ENCODE measurements at regions not wholly inside any gene's neighbourhood (a gene's known extent, or its start where the extent isn't known, plus 50 kb on each side); places are given as distances from the start of the nearest gene placed in this dataset.

DNA sequence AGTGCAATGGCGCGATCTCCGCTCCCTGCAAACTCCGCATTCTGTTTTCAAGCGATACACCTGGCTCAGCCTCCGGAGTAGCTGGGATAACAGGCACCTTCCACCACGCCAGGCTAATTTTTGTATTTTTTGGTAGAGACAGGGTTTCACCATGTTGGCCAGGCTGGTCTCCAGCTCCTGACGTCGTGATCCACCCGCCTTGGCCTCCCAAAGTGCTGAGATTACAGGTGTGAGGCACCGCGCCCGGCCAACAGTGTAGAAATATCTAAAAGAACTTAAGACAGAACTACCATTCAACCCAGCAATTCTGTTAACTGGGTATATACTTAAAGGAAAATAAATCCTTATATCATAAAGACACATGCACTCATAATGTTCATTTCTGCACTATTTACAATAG is 335.3 kb upstream of the LUZP2 start:
- Mint-ChIP-seq H3K9me3 (peaks cover 14% of the 10 kb centered on the region), H3K27ac (no peak overlapping the region), H3K4me1 (ENCODE audit: low read depth) (no peaks in the 10 kb centered on the region), H3K4me3 (no peak overlapping the region), H3K36me3 (ENCODE audit: low read depth) (no peaks in the 10 kb centered on the region), H3K27me3 (no peaks in the 10 kb centered on the region)
- Histone ChIP-seq H3K4me1 (ENCODE audit: insufficient read depth, low read length) (no peaks in the 10 kb centered on the region), H3K9me3 (ENCODE audit: control insufficient read depth in 1 of 2, insufficient read depth in 1 of 2, low read length in 2 of 2) (peaks cover 0 to 4% of the 10 kb centered on the region in 2 experiments), H3K4me3 (ENCODE audit: low read length) (no peak overlapping the region), H3K27me3 (ENCODE audit: control insufficient read depth in 1 of 2, insufficient read depth in 2 of 2, low read length in 2 of 2) (no peaks in the 10 kb centered on the region), H3K36me3 (ENCODE audit: insufficient read depth, low read length) (no peaks in the 10 kb centered on the region), H3K27ac (ENCODE audit: low read depth in 1 of 2, low read length in 2 of 2) (no peak overlapping the region)
- ATAC-seq (ENCODE audit: poor library complexity) (no peak), DNase-seq (no peak)
- ChIA-PET POLR2A (no interaction called here), CTCF (no interaction called here)
- TF ChIP-seq, protein P1, sequence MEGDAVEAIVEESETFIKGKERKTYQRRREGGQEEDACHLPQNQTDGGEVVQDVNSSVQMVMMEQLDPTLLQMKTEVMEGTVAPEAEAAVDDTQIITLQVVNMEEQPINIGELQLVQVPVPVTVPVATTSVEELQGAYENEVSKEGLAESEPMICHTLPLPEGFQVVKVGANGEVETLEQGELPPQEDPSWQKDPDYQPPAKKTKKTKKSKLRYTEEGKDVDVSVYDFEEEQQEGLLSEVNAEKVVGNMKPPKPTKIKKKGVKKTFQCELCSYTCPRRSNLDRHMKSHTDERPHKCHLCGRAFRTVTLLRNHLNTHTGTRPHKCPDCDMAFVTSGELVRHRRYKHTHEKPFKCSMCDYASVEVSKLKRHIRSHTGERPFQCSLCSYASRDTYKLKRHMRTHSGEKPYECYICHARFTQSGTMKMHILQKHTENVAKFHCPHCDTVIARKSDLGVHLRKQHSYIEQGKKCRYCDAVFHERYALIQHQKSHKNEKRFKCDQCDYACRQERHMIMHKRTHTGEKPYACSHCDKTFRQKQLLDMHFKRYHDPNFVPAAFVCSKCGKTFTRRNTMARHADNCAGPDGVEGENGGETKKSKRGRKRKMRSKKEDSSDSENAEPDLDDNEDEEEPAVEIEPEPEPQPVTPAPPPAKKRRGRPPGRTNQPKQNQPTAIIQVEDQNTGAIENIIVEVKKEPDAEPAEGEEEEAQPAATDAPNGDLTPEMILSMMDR (IDR thresholded peaks at IDR 0.05): no peak
- intact Hi-C loops (cut with DNase I, micrococcal nuclease): no loop called here

GRCh38 chr11:24163146-24163545 is 333.7 kb upstream of the LUZP2 start:
- Mint-ChIP-seq H3K4me3 (no peak overlapping the region), H3K4me1 (ENCODE audit: low read depth) (no peaks in the 10 kb centered on the region), H3K27ac (no peak overlapping the region), H3K36me3 (ENCODE audit: low read depth) (no peaks in the 10 kb centered on the region), H3K27me3 (no peaks in the 10 kb centered on the region), H3K9me3 (peaks cover 5% of the 10 kb centered on the region)
- H3K4me3 ChIP-seq (ENCODE audit: low read length): no peak overlapping the region
- no peaks in the 10 kb centered on the region for H3K4me1 ChIP-seq (ENCODE audit: insufficient read depth, low read length)
- no peak for ATAC-seq (ENCODE audit: poor library complexity)
- H3K27ac ChIP-seq (ENCODE audit: low read depth in 1 of 2, low read length in 2 of 2): no peak overlapping the region
- H3K36me3 ChIP-seq (ENCODE audit: insufficient read depth, low read length): no peaks in the 10 kb centered on the region
- ChIA-PET CTCF (no interaction called here), POLR2A (no interaction called here)
- DNase-seq: no peak
- no peaks in the 10 kb centered on the region for H3K27me3 ChIP-seq (ENCODE audit: control insufficient read depth in 1 of 2, insufficient read depth in 2 of 2, low read length in 2 of 2)
- peaks cover 0 to 4% of the 10 kb centered on the region in 2 experiments for H3K9me3 ChIP-seq (ENCODE audit: control insufficient read depth in 1 of 2, insufficient read depth in 1 of 2, low read length in 2 of 2)
- intact Hi-C loops (cut with DNase I, micrococcal nuclease): no loop called here
- TF ChIP-seq, protein P1 (IDR thresholded peaks at IDR 0.05): no peak

- H3K36me3 ChIP-seq (ENCODE audit: insufficient read depth, low read length): no peaks in the 10 kb centered on the region
- ATAC-seq (ENCODE audit: poor library complexity) (no peak), DNase-seq (no peak)
- no peak overlapping the region for H3K27ac Mint-ChIP-seq
- H3K4me3 ChIP-seq (ENCODE audit: low read length): no peak overlapping the region
- peaks cover 5% of the 10 kb centered on the region for H3K9me3 Mint-ChIP-seq
- H3K9me3 ChIP-seq (ENCODE audit: control insufficient read depth in 1 of 2, insufficient read depth in 1 of 2, low read length in 2 of 2): peaks cover 0 to 4% of the 10 kb centered on the region in 2 experiments
- no peaks in the 10 kb centered on the region for H3K36me3 Mint-ChIP-seq (ENCODE audit: low read depth)
- no peak overlapping the region for H3K27ac ChIP-seq (ENCODE audit: low read depth in 1 of 2, low read length in 2 of 2)
- H3K4me1 ChIP-seq (ENCODE audit: insufficient read depth, low read length): no peaks in the 10 kb centered on the region
- TF ChIP-seq, protein P1 (IDR thresholded peaks at IDR 0.05): no peak
- no peaks in the 10 kb centered on the region for H3K4me1 Mint-ChIP-seq (ENCODE audit: low read depth)
- no peak overlapping the region for H3K4me3 Mint-ChIP-seq
- H3K27me3 Mint-ChIP-seq: no peaks in the 10 kb centered on the region
- ChIA-PET CTCF (no interaction called here), POLR2A (no interaction called here)
- intact Hi-C loops (cut with DNase I, micrococcal nuclease): no loop called here
- H3K27me3 ChIP-seq (ENCODE audit: control insufficient read depth in 1 of 2, insufficient read depth in 2 of 2, low read length in 2 of 2): no peaks in the 10 kb centered on the region
Observed at GRCh38 chr11:24163841-24164240, 333.0 kb upstream of the LUZP2 start.
